GM19324 (cell line): ENCODE measurements at regions not wholly inside any gene's neighbourhood (a gene's known extent, or its start where the extent isn't known, plus 50 kb on each side); places are given as distances from the start of the nearest gene placed in this dataset.

ENCODE experiments used
- ATAC-seq: cut with Tn5 transposase; IDR thresholded peaks from one replicate; pipeline ENCODE4 v1.9.1; 2021; ENCODE audit warnings: mild to moderate bottlenecking, moderate library complexity; ENCODE audit not compliant: unreplicated experiment, low FRiP score

- no peak for ATAC-seq
These were observed 352.4 kb downstream of the IRX2 start for GRCh38 chr5:2399096-2399495.

- ATAC-seq: no peak
These were observed 357.9 kb downstream of the IRX2 start for GRCh38 chr5:2393556-2393955.

GRCh38 chr5:2391566-2391965 lies 359.9 kb downstream of the IRX2 start:
- ATAC-seq: no peak

GRCh38 chr5:2391021-2391420 lies 360.5 kb downstream of the IRX2 start:
- no peak for ATAC-seq

GRCh38 chr5:2388571-2388970 lies 362.9 kb downstream of the IRX2 start:
- ATAC-seq: no peak

GRCh38 chr5:2387634-2388325 lies 363.7 kb downstream of the IRX2 start:
- no peak for ATAC-seq

GRCh38 chr5:2387250-2387633 lies 364.2 kb downstream of the IRX2 start:
- no peak for ATAC-seq

- no peak for ATAC-seq
These were observed 365.7 kb downstream of the IRX2 start for GRCh38 chr5:2385818-2386217.

GRCh38 chr5:2383698-2384065 lies 367.8 kb downstream of the IRX2 start:
- ATAC-seq: no peak

GRCh38 chr5:2382776-2383697 lies 368.4 kb downstream of the IRX2 start:
- ATAC-seq: no peak

GRCh38 chr5:2381861-2382260 lies 369.6 kb downstream of the IRX2 start:
- ATAC-seq: no peak

- no peak for ATAC-seq
These were observed 370.4 kb downstream of the IRX2 start for GRCh38 chr5:2381070-2381469.

GRCh38 chr5:2378976-2379375 lies 372.5 kb downstream of the IRX2 start:
- no peak for ATAC-seq

GRCh38 chr5:2378108-2378507 lies 373.4 kb downstream of the IRX2 start:
- no peak for ATAC-seq

- no peak for ATAC-seq
These were observed 375.0 kb downstream of the IRX2 start for GRCh38 chr5:2376486-2376885.

- ATAC-seq: no peak
These were observed 375.7 kb downstream of the IRX2 start for GRCh38 chr5:2375757-2376250.

- ATAC-seq: no peak
These were observed 376.2 kb downstream of the IRX2 start for GRCh38 chr5:2375291-2375690.

- no peak for ATAC-seq
These were observed 376.8 kb downstream of the IRX2 start for GRCh38 chr5:2374703-2375102.

- ATAC-seq: no peak
These were observed 377.8 kb downstream of the IRX2 start for GRCh38 chr5:2373631-2374030.

GRCh38 chr5:2371419-2371710 lies 380.1 kb downstream of the IRX2 start:
- ATAC-seq: no peak

GRCh38 chr5:2370626-2371418 lies 380.7 kb downstream of the IRX2 start:
- no peak for ATAC-seq
